ENCODE measurements at regions not wholly inside any gene's neighbourhood (a gene's known extent, or its start where the extent isn't known, plus 50 kb on each side); places are given as distances from the start of the nearest gene placed in this dataset.

DNA sequence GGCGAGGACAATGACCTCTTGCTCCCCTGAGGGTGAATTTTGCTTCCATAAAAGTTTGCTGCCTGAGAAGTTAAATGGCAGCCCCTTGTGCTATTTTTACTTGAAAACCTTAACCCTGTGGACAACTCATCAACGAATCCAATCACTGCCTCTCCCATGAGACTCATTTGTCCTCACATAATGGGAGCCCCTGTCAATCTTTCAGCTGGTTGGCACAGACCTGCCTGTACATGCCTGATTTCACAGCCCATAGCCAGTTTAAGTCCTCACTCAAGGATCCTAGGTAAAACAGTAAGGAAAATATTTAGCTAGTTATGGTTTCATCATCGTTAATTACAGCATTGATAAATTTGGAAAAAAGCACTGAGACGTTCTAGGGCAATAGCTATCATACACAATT is 207.4 kb downstream of the NHLRC3 start:
- TF ChIP-seq, protein P1, sequence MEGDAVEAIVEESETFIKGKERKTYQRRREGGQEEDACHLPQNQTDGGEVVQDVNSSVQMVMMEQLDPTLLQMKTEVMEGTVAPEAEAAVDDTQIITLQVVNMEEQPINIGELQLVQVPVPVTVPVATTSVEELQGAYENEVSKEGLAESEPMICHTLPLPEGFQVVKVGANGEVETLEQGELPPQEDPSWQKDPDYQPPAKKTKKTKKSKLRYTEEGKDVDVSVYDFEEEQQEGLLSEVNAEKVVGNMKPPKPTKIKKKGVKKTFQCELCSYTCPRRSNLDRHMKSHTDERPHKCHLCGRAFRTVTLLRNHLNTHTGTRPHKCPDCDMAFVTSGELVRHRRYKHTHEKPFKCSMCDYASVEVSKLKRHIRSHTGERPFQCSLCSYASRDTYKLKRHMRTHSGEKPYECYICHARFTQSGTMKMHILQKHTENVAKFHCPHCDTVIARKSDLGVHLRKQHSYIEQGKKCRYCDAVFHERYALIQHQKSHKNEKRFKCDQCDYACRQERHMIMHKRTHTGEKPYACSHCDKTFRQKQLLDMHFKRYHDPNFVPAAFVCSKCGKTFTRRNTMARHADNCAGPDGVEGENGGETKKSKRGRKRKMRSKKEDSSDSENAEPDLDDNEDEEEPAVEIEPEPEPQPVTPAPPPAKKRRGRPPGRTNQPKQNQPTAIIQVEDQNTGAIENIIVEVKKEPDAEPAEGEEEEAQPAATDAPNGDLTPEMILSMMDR (IDR thresholded peaks at IDR 0.05) = no peak
- TF ChIP-seq ZFX (IDR thresholded peaks at IDR 0.05; ENCODE audit: borderline replicate concordance) = no peak
